H1 (cell line): ENCODE measurements at regions not wholly inside any gene's neighbourhood (a gene's known extent, or its start where the extent isn't known, plus 50 kb on each side); places are given as distances from the start of the nearest gene placed in this dataset.

Source experiments
- CTCF ChIA-PET: fragments of 300-600 bp; sonication (Branson Sonifier 250); formaldehyde crosslinking; loops from one replicate; lab custom pipeline; 2021; ENCODE audit not compliant: partially characterized antibody; lab: Charles Lee
- POLR2A ChIA-PET: fragments of 300-600 bp; sonication (Branson Sonifier 250); formaldehyde crosslinking; loops from one replicate; lab custom pipeline; 2021; ENCODE audit warnings: inconsistent platforms; ENCODE audit not compliant: partially characterized antibody; lab: Charles Lee
- DNase-seq, 2 experiments: peaks; one replicate each; pipeline versions ENCODE4 v3.0.0 to v3.0.0-alpha.2; 2010 to 2022; ENCODE audit warnings: low spot score in 2 of 2, low read depth in 1 of 2, mixed read lengths in 1 of 2
- FAIRE-seq: peaks from 2 replicates; lab custom pipeline; 2011; peaks lifted over from hg19 to GRCh38; lab: Jason Lieb, UNC
- H2AFZ ChIP-seq: 2 replicates; pipeline ENCODE4 v1.8.1; 2012; ENCODE audit warnings: low read length, inconsistent platforms
- H2AK5ac ChIP-seq: 2 replicates; pipeline ENCODE4 v1.6.1; 2013; ENCODE audit warnings: low read depth, low read length
- H2BK120ac ChIP-seq: replicated peaks from 2 replicates; pipeline ENCODE3; 2013; ENCODE audit warnings: low read depth, low read length, inconsistent platforms
- H2BK12ac ChIP-seq: 2 replicates; pipeline ENCODE4 v1.6.1; 2013; ENCODE audit warnings: low read depth, low read length
- H2BK15ac ChIP-seq: 2 replicates; pipeline ENCODE4 v1.6.1; 2013; ENCODE audit warnings: low read length
- H2BK20ac ChIP-seq: 2 replicates; pipeline ENCODE4 v1.6.1; 2013; ENCODE audit warnings: low read length
- H2BK5ac ChIP-seq: 2 replicates; pipeline ENCODE4 v1.6.1; 2013; ENCODE audit warnings: low read depth, low read length
- H3K14ac ChIP-seq: 2 replicates; pipeline ENCODE4 v1.6.1; 2013; ENCODE audit warnings: inconsistent platforms; ENCODE audit not compliant: insufficient read length
- H3K18ac ChIP-seq: 2 replicates; pipeline ENCODE4 v1.6.1; 2013; ENCODE audit warnings: low read length; ENCODE audit errors: extremely low read depth
- H3K23ac ChIP-seq: 2 replicates; pipeline ENCODE4 v1.6.1; 2013; ENCODE audit warnings: inconsistent platforms; ENCODE audit not compliant: insufficient read length
- H3K23me2 ChIP-seq: 2 replicates; pipeline ENCODE4 v1.6.1; 2013; ENCODE audit warnings: low read depth, low read length
- H3K27ac ChIP-seq: 2 replicates; pipeline ENCODE4 v1.6.1; 2011; ENCODE audit warnings: low read depth, low read length, inconsistent platforms
- H3K27me3 ChIP-seq, 4 experiments: replicated peaks in 1 of 4; 1 replicate in 1 of 4; 2 replicates in 3 of 4; pipeline versions ENCODE4 v1.6.1 to v1.8.1; 2011 to 2013; ENCODE audit warnings: low read length in 3 of 4, mild to moderate bottlenecking in 3 of 4, inconsistent platforms in 2 of 4, mixed read lengths in 2 of 4, moderate library complexity in 1 of 4; ENCODE audit not compliant: control insufficient read depth in 3 of 4, insufficient read depth in 3 of 4; ENCODE audit errors: extremely low read depth in 1 of 4
- H3K36me3 ChIP-seq, 4 experiments: 2 replicates each; pipeline versions ENCODE4 v1.6.1 to v1.8.1; 2011 to 2013; ENCODE audit warnings: mild to moderate bottlenecking in 4 of 4, low read length in 3 of 4, moderate library complexity in 2 of 4, control low read depth in 1 of 4, inconsistent platforms in 1 of 4; ENCODE audit not compliant: insufficient read depth in 4 of 4, control insufficient read depth in 2 of 4
- H3K4ac ChIP-seq: replicated peaks from 2 replicates; pipeline ENCODE3; 2013; ENCODE audit warnings: low read length, low read depth, mixed read lengths, inconsistent platforms; ENCODE audit not compliant: insufficient read length
- H3K4me1 ChIP-seq, 4 experiments: replicated peaks in 1 of 4; 1 replicate in 1 of 4; 2 replicates in 3 of 4; pipeline versions ENCODE4 v1.6.1 to v1.8.1; 2011 to 2013; ENCODE audit warnings: low read length in 3 of 4, inconsistent platforms in 2 of 4, mixed read lengths in 1 of 4; ENCODE audit not compliant: insufficient read depth in 4 of 4, control insufficient read depth in 3 of 4
- H3K4me2 ChIP-seq, 2 experiments: 2 replicates each; pipeline versions ENCODE4 v1.6.1 to v1.8.1; 2011 to 2013; ENCODE audit warnings: low read depth in 2 of 2, low read length in 2 of 2, control low read depth in 1 of 2, inconsistent platforms in 1 of 2, mild to moderate bottlenecking in 1 of 2; ENCODE audit not compliant: insufficient read depth in 1 of 2
- H3K4me3 ChIP-seq, 4 experiments: fragments of 200-600, 300-600 bp in 1 of 4; sonication (generic), shearing (Covaris generic), sonication (Bioruptor Twin) in 1 of 4; 2 replicates each; pipeline versions ENCODE4 v1.5.1 to v1.8.1; 2011 to 2016; ENCODE audit warnings: low read length in 4 of 4, low read depth in 3 of 4, control low read depth in 2 of 4, inconsistent platforms in 2 of 4, mild to moderate bottlenecking in 2 of 4, mixed read lengths in 1 of 4, moderate library complexity in 1 of 4; ENCODE audit not compliant: insufficient read depth in 2 of 4; ENCODE audit errors: extremely low read depth in 1 of 4
- H3K56ac ChIP-seq: replicated peaks from 2 replicates; pipeline ENCODE3; 2013; ENCODE audit warnings: low read depth, mild to moderate bottlenecking, mixed read lengths, low read length, inconsistent platforms; ENCODE audit not compliant: insufficient read length
- H3K79me1 ChIP-seq: 2 replicates; pipeline ENCODE4 v1.6.1; 2013; ENCODE audit warnings: low read depth, low read length, control low read depth
- H3K79me2 ChIP-seq, 2 experiments: 2 replicates each; pipeline versions ENCODE4 v1.6.1 to v1.8.1; 2012 to 2013; ENCODE audit warnings: low read length in 2 of 2, mild to moderate bottlenecking in 2 of 2, inconsistent platforms in 1 of 2; ENCODE audit not compliant: insufficient read depth in 2 of 2, control insufficient read depth in 1 of 2
- H3K9ac ChIP-seq, 4 experiments: replicated peaks in 1 of 4; 1 replicate in 1 of 4; 2 replicates in 3 of 4; pipeline versions ENCODE4 v1.6.1 to v1.8.1; 2011 to 2013; ENCODE audit warnings: low read depth in 3 of 4, low read length in 3 of 4, control low read depth in 2 of 4, mild to moderate bottlenecking in 2 of 4, moderate library complexity in 2 of 4, inconsistent platforms in 1 of 4; ENCODE audit errors: extremely low read depth in 1 of 4
- H3K9me3 ChIP-seq, 2 experiments: 2 replicates each; pipeline versions ENCODE4 v1.6.1 to v1.8.1; 2012 to 2013; ENCODE audit warnings: mild to moderate bottlenecking in 2 of 2, moderate library complexity in 2 of 2, control low read depth in 1 of 2, inconsistent platforms in 1 of 2, low read depth in 1 of 2, low read length in 1 of 2, mixed read lengths in 1 of 2; ENCODE audit not compliant: insufficient read depth in 2 of 2
- H4K20me1 ChIP-seq, 2 experiments: replicated peaks in 1 of 2; 2 replicates each; pipeline versions ENCODE3 to v1.8.1; 2011 to 2013; ENCODE audit warnings: inconsistent platforms in 2 of 2, low read length in 2 of 2, mild to moderate bottlenecking in 1 of 2; ENCODE audit not compliant: insufficient read depth in 2 of 2, control insufficient read depth in 1 of 2
- H4K5ac ChIP-seq: 2 replicates; pipeline ENCODE4 v1.6.1; 2013; ENCODE audit warnings: low read length, low read depth, mixed read lengths, inconsistent platforms; ENCODE audit not compliant: insufficient read length
- H4K8ac ChIP-seq: 2 replicates; pipeline ENCODE4 v1.8.0; 2013; ENCODE audit warnings: mild to moderate bottlenecking, moderate library complexity, low read length, inconsistent platforms; ENCODE audit not compliant: insufficient read depth; ENCODE audit errors: extremely low read depth
- H4K91ac ChIP-seq: replicated peaks from 2 replicates; pipeline ENCODE3; 2013; ENCODE audit warnings: low read length, mixed read lengths, inconsistent platforms; ENCODE audit not compliant: insufficient read length
- JUND ChIP-seq: IDR thresholded peaks from 2 replicates; pipeline ENCODE4 v1.6.1; 2011; ENCODE audit warnings: mild to moderate bottlenecking, improper control_type of control experiment, low read length
- WGBS, 2 experiments: shearing (Covaris generic) in 1 of 2; methylation state at CpG; one replicate each; pipeline versions ENCODE4 v1.1.6 to v1.1.7; 2013 to 2015; ENCODE audit warnings: low lambda C conversion rate in 2 of 2, mixed read lengths in 2 of 2, inconsistent platforms in 1 of 2, low coverage in 1 of 2, missing lambda C conversion rate in 1 of 2; ENCODE audit not compliant: insufficient replicate concordance in 2 of 2, insufficient coverage in 1 of 2, insufficient read length in 1 of 2; ENCODE audit errors: extremely low coverage in 1 of 2, missing lambda C conversion rate in 1 of 2; 5-methylcytosine and 5-hydroxymethylcytosine counted together
- TF ChIP-seq, protein P1 (sequence below): IDR thresholded peaks from 2 replicates; pipeline ENCODE4 v1.6.1; 2012; ENCODE audit warnings: low read length, inconsistent platforms

DNA sequence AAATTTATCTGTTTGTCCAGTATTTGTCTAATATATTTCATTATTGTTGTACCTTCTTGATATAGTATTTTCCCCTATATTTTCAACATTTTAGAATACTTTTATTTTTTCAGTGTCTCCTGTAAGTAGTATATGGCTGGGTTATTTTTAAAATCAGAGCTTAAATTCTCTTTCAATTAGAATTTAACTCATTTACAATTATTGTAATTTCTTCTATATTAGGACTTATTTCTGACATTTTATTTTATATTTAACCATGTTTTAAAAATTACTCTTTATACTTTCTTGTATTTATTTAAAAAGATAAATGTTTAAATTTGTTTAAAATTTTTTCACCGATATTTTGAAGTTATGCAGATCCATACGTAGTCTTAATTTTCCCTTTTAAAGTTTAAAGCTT is 220.0 kb upstream of the NPVF start:
- H3K79me2 ChIP-seq = no peaks in the 10 kb centered on the region
- H2BK15ac ChIP-seq = no peak overlapping the region
- no peak overlapping the region for H3K4me2 ChIP-seq
- no peak for TF ChIP-seq JUND
- TF ChIP-seq, protein P1, sequence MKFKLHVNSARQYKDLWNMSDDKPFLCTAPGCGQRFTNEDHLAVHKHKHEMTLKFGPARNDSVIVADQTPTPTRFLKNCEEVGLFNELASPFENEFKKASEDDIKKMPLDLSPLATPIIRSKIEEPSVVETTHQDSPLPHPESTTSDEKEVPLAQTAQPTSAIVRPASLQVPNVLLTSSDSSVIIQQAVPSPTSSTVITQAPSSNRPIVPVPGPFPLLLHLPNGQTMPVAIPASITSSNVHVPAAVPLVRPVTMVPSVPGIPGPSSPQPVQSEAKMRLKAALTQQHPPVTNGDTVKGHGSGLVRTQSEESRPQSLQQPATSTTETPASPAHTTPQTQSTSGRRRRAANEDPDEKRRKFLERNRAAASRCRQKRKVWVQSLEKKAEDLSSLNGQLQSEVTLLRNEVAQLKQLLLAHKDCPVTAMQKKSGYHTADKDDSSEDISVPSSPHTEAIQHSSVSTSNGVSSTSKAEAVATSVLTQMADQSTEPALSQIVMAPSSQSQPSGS = no peak
- H3K23me2 ChIP-seq = no peaks in the 10 kb centered on the region
- H3K14ac ChIP-seq = no peak overlapping the region
- ChIA-PET CTCF (no interaction called here), POLR2A (no interaction called here)
- no peak overlapping the region for H2BK5ac ChIP-seq
- H3K27me3 ChIP-seq = no peaks in the 10 kb centered on the region
- DNase-seq (no peak), FAIRE-seq (no peak)
- H3K18ac ChIP-seq = no peak overlapping the region
- no peak overlapping the region for H2BK12ac ChIP-seq
- H3K4me1 ChIP-seq = no peaks in the 10 kb centered on the region
- WGBS, 2 experiments = 97% methylated on average over 2 of the region's 2 CpGs; no CpG with 5 or more reads in 1 of the 2 experiments
- no peak overlapping the region for H2BK20ac ChIP-seq
- no peak overlapping the region for H3K27ac ChIP-seq
- no peak overlapping the region for H2AK5ac ChIP-seq
- H3K4me3 ChIP-seq = no peak overlapping the region
- no peak overlapping the region for H2BK120ac ChIP-seq
- no peak overlapping the region for H4K5ac ChIP-seq
- H4K91ac ChIP-seq = no peak overlapping the region
- no peaks in the 10 kb centered on the region for H3K79me1 ChIP-seq
- no peak overlapping the region for H3K56ac ChIP-seq
- H3K9me3 ChIP-seq = no peaks in the 10 kb centered on the region
- no peak overlapping the region for H3K9ac ChIP-seq
- H3K36me3 ChIP-seq = no peaks in the 10 kb centered on the region
- H4K20me1 ChIP-seq = no peaks in the 10 kb centered on the region
- H3K23ac ChIP-seq = no peak overlapping the region
- H4K8ac ChIP-seq = no peak overlapping the region
- H3K4ac ChIP-seq = no peak overlapping the region
- H2AFZ ChIP-seq = no peak overlapping the region
